Neural progenitor cell (in vitro differentiated cells): ENCODE measurements at regions not wholly inside any gene's neighbourhood (a gene's known extent, or its start where the extent isn't known, plus 50 kb on each side); places are given as distances from the start of the nearest gene placed in this dataset.
A peak's percentile ranks its signal among the peaks of the same experiment; 100 is the strongest.

ENCODE experiments used
- DNase-seq: peaks from one replicate; pipeline ENCODE4 v3.0.0-alpha.2; 2016; ENCODE audit warnings: low spot score
- H2AFZ ChIP-seq: fragments of 200-600 bp; sonication (generic); replicated peaks from 2 replicates; pipeline ENCODE4 v1.6.1; 2016; ENCODE audit warnings: antibody characterized with exemption
- H3F3A ChIP-seq: fragments of 200-600 bp; sonication (generic); 2 replicates; pipeline ENCODE4 v1.6.1; 2016; ENCODE audit warnings: antibody characterized with exemption, low read depth
- H3K27ac ChIP-seq: fragments of 200-600 bp; sonication (generic); 2 replicates; pipeline ENCODE4 v1.5.1; 2016; ENCODE audit warnings: mild to moderate bottlenecking
- H3K27me3 ChIP-seq: fragments of 200-600 bp; sonication (generic); 2 replicates; pipeline ENCODE4 v1.6.1; 2016; ENCODE audit warnings: mild to moderate bottlenecking, moderate library complexity
- H3K36me3 ChIP-seq: fragments of 200-600 bp; sonication (generic); 2 replicates; pipeline ENCODE4 v1.5.1; 2016
- H3K4me1 ChIP-seq: fragments of 200-600 bp; sonication (generic); 2 replicates; pipeline ENCODE4 v1.6.1; 2016; ENCODE audit warnings: mixed run types
- H3K4me2 ChIP-seq: fragments of 200-600 bp; sonication (generic); 2 replicates; pipeline ENCODE4 v1.6.1; 2016
- H3K4me3 ChIP-seq: fragments of 200-600 bp; sonication (generic); 2 replicates; pipeline ENCODE4 v1.5.1; 2016
- H3K79me2 ChIP-seq: fragments of 200-600 bp; sonication (generic); 2 replicates; pipeline ENCODE4 v1.6.1; 2016; ENCODE audit warnings: low read depth
- H3K9ac ChIP-seq: fragments of 200-600 bp; sonication (generic); 2 replicates; pipeline ENCODE4 v1.6.1; 2016
- H3K9me3 ChIP-seq: fragments of 200-600 bp; sonication (generic); 2 replicates; pipeline ENCODE4 v1.5.1; 2016; ENCODE audit warnings: low read depth
- H4K20me1 ChIP-seq: fragments of 200-600 bp; sonication (generic); 2 replicates; pipeline ENCODE4 v1.6.1; 2016; ENCODE audit warnings: low read depth
- H3K27ac Mint-ChIP-seq: 3 replicates; pipeline ENCODE4 v1.8.0; 2021; ENCODE audit warnings: mixed read lengths
- H3K27me3 Mint-ChIP-seq: 2 replicates; pipeline ENCODE4 v1.8.0; 2022; ENCODE audit warnings: low read depth, mild to moderate bottlenecking, inconsistent platforms, moderate library complexity, mixed read lengths; ENCODE audit not compliant: insufficient read depth
- H3K36me3 Mint-ChIP-seq: 3 replicates; pipeline ENCODE4 v1.8.0; 2021; ENCODE audit warnings: mixed read lengths
- H3K4me1 Mint-ChIP-seq: 3 replicates; pipeline ENCODE4 v1.8.0; 2021; ENCODE audit warnings: mixed read lengths
- H3K4me3 Mint-ChIP-seq: 3 replicates; pipeline ENCODE4 v1.8.0; 2021; ENCODE audit warnings: mild to moderate bottlenecking, moderate library complexity, mixed read lengths
- H3K9me3 Mint-ChIP-seq: 3 replicates; pipeline ENCODE4 v1.8.0; 2020; ENCODE audit warnings: mixed read lengths
- CTCF ChIP-seq: fragments of 200-600 bp; sonication (generic); IDR thresholded peaks from 2 replicates; pipeline ENCODE4 v1.5.1; 2017; ENCODE audit warnings: antibody characterized with exemption, mild to moderate bottlenecking
- EZH2 ChIP-seq: fragments of 200-600 bp; sonication (generic); IDR thresholded peaks from 2 replicates; pipeline ENCODE4 v1.6.1; 2017; ENCODE audit warnings: antibody characterized with exemption, mild to moderate bottlenecking, moderate library complexity
- EZH2phosphoT487 ChIP-seq: fragments of 200-600 bp; sonication (generic); IDR thresholded peaks from 2 replicates; pipeline ENCODE4 v1.6.1; 2017; ENCODE audit warnings: antibody characterized with exemption

- TF ChIP-seq CTCF (no peak), EZH2phosphoT487 (no peak), EZH2 (no peak)
- peak; percentile 17 for DNase-seq
- no peak overlapping the region for H3K4me3 ChIP-seq
- no peaks in the 10 kb centered on the region for H3K36me3 ChIP-seq
- no peak overlapping the region for H3K27ac ChIP-seq
- no peak overlapping the region for H3K27ac Mint-ChIP-seq
- H2AFZ ChIP-seq, result no peak overlapping the region
- H3K27me3 ChIP-seq, result no peaks in the 10 kb centered on the region
- H3K79me2 ChIP-seq, result no peaks in the 10 kb centered on the region
- H3K9ac ChIP-seq, result no peak overlapping the region
- H3K4me3 Mint-ChIP-seq, result no peak overlapping the region
- H3K9me3 Mint-ChIP-seq, result peaks cover 2% of the 10 kb centered on the region
- no peaks in the 10 kb centered on the region for H3K9me3 ChIP-seq
- no peak overlapping the region for H3K4me2 ChIP-seq
- H4K20me1 ChIP-seq, result no peaks in the 10 kb centered on the region
- no peaks in the 10 kb centered on the region for H3K36me3 Mint-ChIP-seq
- peaks cover 2% of the 10 kb centered on the region for H3K27me3 Mint-ChIP-seq
- no peaks in the 10 kb centered on the region for H3F3A ChIP-seq
- peaks cover 14% of the 10 kb centered on the region for H3K4me1 Mint-ChIP-seq
- peaks cover 8% of the 10 kb centered on the region for H3K4me1 ChIP-seq
Measured at GRCh38 chr7:97573065-97573464, 158.8 kb upstream of the TAC1 start.

GRCh38 chr7:97576043-97576442 lies 155.8 kb upstream of the TAC1 start:
- no peaks in the 10 kb centered on the region for H3K27me3 ChIP-seq
- peak; percentile 36 for DNase-seq
- Mint-ChIP-seq H3K4me3 (no peak overlapping the region), H3K9me3 (no peaks in the 10 kb centered on the region), H3K27ac (no peak overlapping the region), H3K4me1 (peaks cover 11% of the 10 kb centered on the region), H3K36me3 (no peaks in the 10 kb centered on the region), H3K27me3 (peaks cover 2% of the 10 kb centered on the region)
- no peak overlapping the region for H3K4me3 ChIP-seq
- H3K4me2 ChIP-seq, result peak overlapping the region; percentile 10
- H3F3A ChIP-seq, result peaks cover 4% of the 10 kb centered on the region
- no peak overlapping the region for H3K27ac ChIP-seq
- H4K20me1 ChIP-seq, result no peaks in the 10 kb centered on the region
- no peaks in the 10 kb centered on the region for H3K9me3 ChIP-seq
- no peaks in the 10 kb centered on the region for H3K79me2 ChIP-seq
- no peak overlapping the region for H3K9ac ChIP-seq
- no peaks in the 10 kb centered on the region for H3K36me3 ChIP-seq
- no peak for TF ChIP-seq CTCF
- no peak for TF ChIP-seq EZH2phosphoT487
- TF ChIP-seq EZH2, result no peak
- peaks cover 8% of the 10 kb centered on the region for H3K4me1 ChIP-seq
- no peak overlapping the region for H2AFZ ChIP-seq

GRCh38 chr7:97578225-97578624 lies 153.7 kb upstream of the TAC1 start:
- Histone ChIP-seq H3K79me2 (no peaks in the 10 kb centered on the region), H3K9ac (no peak overlapping the region), H2AFZ (no peak overlapping the region), H3K27me3 (no peaks in the 10 kb centered on the region), H3F3A (peaks cover 4% of the 10 kb centered on the region), H3K9me3 (no peaks in the 10 kb centered on the region), H3K4me2 (no peak overlapping the region), H3K4me1 (peaks cover 8% of the 10 kb centered on the region), H3K36me3 (no peaks in the 10 kb centered on the region), H3K27ac (no peak overlapping the region), H3K4me3 (no peak overlapping the region), H4K20me1 (no peaks in the 10 kb centered on the region)
- TF ChIP-seq EZH2phosphoT487 (no peak), EZH2 (no peak), CTCF (no peak)
- DNase-seq, result no peak
- H3K27me3 Mint-ChIP-seq, result peaks cover 5% of the 10 kb centered on the region
- H3K27ac Mint-ChIP-seq, result no peak overlapping the region
- no peak overlapping the region for H3K4me3 Mint-ChIP-seq
- peaks cover 11% of the 10 kb centered on the region for H3K4me1 Mint-ChIP-seq
- H3K36me3 Mint-ChIP-seq, result no peaks in the 10 kb centered on the region
- peaks cover 3% of the 10 kb centered on the region for H3K9me3 Mint-ChIP-seq
